Keratinocyte (primary cell): ENCODE measurements at regions not wholly inside any gene's neighbourhood (a gene's known extent, or its start where the extent isn't known, plus 50 kb on each side); places are given as distances from the start of the nearest gene placed in this dataset.

Source experiments
- EZH2 ChIP-seq: IDR thresholded peaks from one replicate; pipeline ENCODE4 v1.6.1; 2012; ENCODE audit warnings: inconsistent platforms, mild to moderate bottlenecking, low read length, moderate library complexity
- TF ChIP-seq, protein P1 (sequence below), 3 experiments: IDR thresholded peaks in 1 of 3; conservative IDR thresholded peaks in 1 of 3; optimal IDR thresholded peaks in 1 of 3; 2 replicates in 2 of 3; 3 replicates in 1 of 3; pipeline versions ENCODE3 to v1.5.1; 2011; ENCODE audit warnings: low read length in 3 of 3, mild to moderate bottlenecking in 3 of 3, moderate library complexity in 2 of 3, control low read depth in 1 of 3, inconsistent platforms in 1 of 3; ENCODE audit not compliant: insufficient read depth in 2 of 3; ENCODE audit errors: extremely low read depth in 1 of 3

- TF ChIP-seq EZH2, result no peak
- TF ChIP-seq, protein P1, sequence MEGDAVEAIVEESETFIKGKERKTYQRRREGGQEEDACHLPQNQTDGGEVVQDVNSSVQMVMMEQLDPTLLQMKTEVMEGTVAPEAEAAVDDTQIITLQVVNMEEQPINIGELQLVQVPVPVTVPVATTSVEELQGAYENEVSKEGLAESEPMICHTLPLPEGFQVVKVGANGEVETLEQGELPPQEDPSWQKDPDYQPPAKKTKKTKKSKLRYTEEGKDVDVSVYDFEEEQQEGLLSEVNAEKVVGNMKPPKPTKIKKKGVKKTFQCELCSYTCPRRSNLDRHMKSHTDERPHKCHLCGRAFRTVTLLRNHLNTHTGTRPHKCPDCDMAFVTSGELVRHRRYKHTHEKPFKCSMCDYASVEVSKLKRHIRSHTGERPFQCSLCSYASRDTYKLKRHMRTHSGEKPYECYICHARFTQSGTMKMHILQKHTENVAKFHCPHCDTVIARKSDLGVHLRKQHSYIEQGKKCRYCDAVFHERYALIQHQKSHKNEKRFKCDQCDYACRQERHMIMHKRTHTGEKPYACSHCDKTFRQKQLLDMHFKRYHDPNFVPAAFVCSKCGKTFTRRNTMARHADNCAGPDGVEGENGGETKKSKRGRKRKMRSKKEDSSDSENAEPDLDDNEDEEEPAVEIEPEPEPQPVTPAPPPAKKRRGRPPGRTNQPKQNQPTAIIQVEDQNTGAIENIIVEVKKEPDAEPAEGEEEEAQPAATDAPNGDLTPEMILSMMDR (optimal IDR thresholded peaks at IDR 0.05 in 1 of 3, IDR thresholded peaks at IDR 0.05 in 1 of 3, conservative IDR thresholded peaks at IDR 0.05 in 1 of 3; ENCODE audit: extremely low read depth in 1 of 3, insufficient read depth in 2 of 3, low read length in 3 of 3), result no peak
These were observed 800.7 kb downstream of the MAFB start for GRCh38 chr20:39888310-39888709.
